PC-9 (cell line): ENCODE measurements at regions not wholly inside any gene's neighbourhood (a gene's known extent, or its start where the extent isn't known, plus 50 kb on each side); places are given as distances from the start of the nearest gene placed in this dataset.

ENCODE experiments used
- EZH2 ChIP-seq: fragments of 200-600 bp; sonication (generic); IDR thresholded peaks from 2 replicates; pipeline ENCODE4 v1.8.0; 2017; ENCODE audit warnings: antibody characterized with exemption, low read depth
- TF ChIP-seq, protein P1 (sequence below): fragments of 200-600 bp; sonication (generic); conservative IDR thresholded peaks from 2 replicates; pipeline ENCODE4 v1.6.1; 2017; ENCODE audit warnings: mixed run types, antibody characterized with exemption, mild to moderate bottlenecking, moderate library complexity

DNA sequence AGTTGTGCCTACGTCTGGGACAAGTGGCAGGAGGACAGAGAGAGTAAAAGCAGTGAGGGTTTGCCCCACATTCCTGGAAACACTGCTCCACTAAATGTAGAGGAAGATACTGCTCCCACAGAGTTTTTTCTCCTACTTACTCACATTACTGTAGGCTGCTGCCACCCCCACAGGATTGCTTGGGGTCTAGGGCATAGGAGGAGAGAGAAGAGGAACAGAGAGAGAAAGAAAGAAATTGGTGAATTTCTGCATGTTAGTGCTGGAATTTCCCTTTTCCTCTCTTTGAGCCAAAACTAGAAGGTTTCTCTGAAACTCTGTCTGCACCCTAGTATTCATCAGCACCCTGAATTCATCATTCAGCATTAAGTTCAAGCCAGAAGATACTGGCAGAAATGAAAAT, 397.9 kb downstream of the INHBA start:
- TF ChIP-seq, protein P1, sequence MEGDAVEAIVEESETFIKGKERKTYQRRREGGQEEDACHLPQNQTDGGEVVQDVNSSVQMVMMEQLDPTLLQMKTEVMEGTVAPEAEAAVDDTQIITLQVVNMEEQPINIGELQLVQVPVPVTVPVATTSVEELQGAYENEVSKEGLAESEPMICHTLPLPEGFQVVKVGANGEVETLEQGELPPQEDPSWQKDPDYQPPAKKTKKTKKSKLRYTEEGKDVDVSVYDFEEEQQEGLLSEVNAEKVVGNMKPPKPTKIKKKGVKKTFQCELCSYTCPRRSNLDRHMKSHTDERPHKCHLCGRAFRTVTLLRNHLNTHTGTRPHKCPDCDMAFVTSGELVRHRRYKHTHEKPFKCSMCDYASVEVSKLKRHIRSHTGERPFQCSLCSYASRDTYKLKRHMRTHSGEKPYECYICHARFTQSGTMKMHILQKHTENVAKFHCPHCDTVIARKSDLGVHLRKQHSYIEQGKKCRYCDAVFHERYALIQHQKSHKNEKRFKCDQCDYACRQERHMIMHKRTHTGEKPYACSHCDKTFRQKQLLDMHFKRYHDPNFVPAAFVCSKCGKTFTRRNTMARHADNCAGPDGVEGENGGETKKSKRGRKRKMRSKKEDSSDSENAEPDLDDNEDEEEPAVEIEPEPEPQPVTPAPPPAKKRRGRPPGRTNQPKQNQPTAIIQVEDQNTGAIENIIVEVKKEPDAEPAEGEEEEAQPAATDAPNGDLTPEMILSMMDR, result no peak
- TF ChIP-seq EZH2, result no peak
